SW 1271 (cell line): ENCODE measurements at regions not wholly inside any gene's neighbourhood (a gene's known extent, or its start where the extent isn't known, plus 50 kb on each side); places are given as distances from the start of the nearest gene placed in this dataset.

Source experiments
- DNase-seq, 2 experiments: peaks; one replicate each; lab custom pipeline; 2025; lab: John Stamatoyannopoulos, UW

DNA sequence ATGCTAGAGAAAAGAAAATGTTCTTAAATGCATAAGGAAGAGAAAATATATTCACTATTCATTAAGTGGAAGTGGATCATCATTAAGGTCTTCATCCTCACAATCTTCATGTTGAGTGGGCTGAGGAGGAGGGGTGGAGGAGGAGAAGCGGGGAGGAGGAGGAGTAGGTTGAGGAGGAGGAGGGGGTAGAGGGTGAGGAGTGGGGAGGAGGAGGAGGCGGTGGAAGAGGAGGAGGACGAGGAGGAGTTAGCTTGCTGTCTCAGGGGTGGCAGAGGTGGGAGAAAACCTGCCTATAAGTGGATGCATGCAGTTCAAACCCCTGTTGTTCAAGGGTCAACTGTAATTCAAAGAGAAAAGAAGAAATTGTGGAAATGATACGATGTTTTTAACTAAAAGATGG lies 71.6 kb downstream of the MYEOV start:
- no peak for DNase-seq

DNA sequence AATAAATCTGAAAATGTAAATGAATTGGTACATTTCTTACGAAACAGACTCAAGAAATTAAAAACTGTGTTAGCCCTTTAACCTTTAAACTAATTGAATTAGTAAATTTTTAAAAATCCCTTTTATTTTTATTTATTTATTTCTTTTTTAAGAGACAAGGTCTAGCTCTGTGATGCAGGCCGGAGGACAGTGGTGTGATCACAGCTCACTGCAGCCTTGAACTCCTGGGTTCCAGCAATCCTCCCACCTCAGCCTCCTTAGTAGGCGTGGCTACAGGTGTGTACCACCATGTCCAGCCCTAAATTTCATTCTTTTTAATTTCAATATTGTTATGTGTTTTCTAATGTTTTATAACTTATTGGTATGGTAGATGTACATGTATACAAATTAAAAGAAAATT lies 72.6 kb downstream of the MYEOV start:
- no peak for DNase-seq

DNA sequence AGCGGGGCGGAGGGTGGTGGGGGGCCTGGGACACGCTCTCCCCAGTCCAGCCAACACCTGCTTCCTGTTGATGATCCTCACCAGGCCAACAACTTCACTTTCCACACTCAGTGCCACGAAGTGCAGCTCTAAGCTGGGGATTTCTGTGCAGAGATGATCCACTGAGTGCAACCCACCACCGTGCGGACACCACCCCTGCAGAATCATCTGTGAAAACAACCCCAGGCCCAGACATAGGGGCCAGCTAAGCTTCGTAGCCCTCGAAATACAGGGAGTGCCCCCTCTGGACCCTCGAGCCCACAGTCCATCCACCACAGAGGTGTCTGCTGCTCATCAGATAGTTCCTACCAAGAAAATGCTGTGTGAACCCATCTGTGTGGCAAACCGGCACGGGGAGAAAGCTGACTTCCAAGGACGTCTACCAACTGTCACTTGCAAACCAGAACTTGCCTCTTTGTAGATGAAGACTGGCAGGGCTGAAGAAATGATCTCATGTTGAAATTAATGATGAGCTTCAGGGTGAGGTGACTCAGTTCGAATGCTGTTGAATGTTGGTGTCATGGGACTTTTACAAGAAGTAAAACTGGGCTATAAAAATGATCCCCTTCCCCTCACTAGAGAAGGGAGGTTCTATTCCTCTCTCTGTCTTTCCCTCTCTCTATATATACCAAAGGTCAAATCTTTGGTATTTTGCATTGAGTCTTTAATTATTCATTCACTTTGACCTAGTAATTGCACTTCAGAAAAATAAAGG lies 73.4 kb downstream of the MYEOV start:
- no peak for DNase-seq

DNA sequence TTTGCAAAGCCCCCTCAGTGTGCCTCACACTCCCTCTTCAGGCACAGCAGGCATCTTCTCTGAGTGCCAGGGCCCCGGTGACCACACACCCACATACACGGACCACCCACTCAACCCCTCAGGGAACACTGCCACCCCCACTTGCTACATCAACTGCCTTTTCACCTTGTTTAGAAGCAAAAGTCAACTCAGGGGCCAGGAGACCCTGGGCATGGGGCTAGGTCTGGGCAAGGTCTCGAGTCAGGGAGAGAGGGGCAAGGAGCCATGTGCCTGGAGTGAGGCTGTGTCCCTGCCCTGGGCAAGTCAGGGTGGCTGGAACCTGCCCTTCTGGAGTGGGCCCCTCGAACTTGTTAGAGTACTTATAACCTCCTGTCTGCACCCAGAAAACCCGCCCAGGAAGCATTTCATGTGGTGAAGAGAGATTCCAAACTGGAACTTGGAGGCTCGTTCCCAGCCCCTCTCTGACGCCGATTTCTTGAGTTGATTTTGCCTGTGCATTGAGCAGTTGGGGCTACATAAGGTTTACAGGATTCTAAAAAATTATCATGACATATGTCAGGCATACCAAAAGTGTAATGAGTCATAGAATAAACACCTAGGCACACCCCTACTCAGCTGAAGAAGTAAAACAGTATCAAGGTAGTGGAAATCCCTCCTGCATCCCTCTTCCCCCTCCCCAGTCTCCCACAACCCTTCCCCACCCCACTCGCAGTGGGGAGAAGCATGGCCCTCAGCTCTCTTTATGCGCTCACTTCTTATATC lies 74.3 kb downstream of the MYEOV start:
- DNase-seq, result no peak

DNA sequence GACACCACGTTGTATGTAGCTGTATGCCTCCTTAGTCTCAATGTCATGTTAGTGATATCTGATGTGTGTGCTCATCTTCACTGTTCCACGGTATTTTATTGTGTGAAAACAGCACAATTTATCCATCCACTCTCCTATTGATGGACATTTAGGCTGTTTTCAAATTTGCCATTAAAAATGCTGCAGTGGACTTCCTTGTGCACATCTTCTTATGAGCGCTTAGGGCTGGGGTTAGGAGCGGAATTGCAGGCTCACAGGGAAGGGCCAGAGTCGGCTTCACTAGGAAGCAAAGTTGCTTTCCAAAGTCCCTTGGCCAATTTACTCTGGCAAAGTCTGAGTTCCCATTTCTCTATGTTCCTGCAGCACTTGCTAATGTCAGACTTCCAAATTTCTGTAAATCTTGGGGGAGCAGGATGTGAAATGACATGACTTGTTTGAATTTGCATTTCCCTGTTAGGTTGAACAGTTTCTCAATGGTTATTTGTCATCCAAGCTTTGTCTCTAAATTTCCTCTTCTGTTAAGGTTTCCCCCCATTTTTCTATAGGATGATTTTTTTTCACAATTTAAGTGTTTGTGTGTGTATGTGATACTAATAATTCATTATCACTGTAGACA lies 75.4 kb downstream of the MYEOV start:
- no peak for DNase-seq

DNA sequence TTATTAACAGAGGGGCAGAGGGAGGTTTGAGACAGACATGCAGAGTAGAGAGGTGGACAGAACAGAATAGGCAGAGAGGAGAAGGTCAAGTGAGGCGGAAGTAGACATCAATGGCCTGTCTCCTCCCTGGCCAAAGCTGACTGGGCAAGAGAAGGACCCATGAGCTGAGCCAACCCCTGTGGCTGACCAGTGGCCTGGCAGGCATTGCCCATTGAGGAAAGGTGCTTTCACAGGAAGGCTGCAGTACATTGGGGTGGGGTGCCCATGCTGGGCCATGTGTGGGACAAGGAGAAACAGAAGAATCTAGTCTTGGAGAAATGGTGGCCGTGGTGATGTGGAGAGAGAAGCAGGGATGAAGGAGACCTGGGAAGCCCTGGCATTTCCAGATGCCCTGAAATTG lies 76.0 kb downstream of the MYEOV start:
- DNase-seq, result no peak

DNA sequence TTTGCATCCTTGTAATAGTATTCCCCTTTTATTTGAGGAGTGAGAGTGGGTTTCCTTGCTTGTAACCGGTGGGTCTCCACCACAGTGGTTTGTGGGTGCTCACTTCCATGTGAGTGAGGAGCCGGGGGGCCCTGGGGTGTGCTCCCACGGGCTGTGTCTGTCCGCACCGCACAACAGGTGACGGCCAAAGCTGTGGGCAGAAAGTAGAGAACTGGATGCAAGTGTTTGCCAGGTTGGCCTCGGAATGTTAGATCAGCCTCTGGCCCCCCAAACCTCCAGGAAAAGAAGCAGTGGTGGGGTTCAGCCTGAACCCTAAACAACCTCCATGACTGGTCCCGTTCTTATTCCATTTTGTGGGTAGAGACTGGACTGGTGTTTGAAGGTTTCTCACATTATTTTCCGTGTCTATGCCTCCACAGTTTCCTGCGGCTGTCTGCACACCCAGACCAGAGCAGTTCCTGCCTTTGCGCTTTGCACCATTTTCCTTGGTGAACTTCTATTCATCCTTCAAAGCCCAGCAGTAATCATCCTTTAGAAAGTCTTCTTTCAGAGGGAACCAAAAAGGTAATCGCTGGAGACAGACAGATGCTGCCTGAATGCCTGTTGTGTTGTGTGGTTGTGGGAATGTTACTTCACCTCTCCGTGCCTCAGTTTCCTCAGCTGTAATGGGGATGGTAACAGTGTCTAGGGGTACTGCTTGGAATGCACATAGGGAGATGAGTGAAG lies 77.2 kb downstream of the MYEOV start:
- DNase-seq, result no peak

DNA sequence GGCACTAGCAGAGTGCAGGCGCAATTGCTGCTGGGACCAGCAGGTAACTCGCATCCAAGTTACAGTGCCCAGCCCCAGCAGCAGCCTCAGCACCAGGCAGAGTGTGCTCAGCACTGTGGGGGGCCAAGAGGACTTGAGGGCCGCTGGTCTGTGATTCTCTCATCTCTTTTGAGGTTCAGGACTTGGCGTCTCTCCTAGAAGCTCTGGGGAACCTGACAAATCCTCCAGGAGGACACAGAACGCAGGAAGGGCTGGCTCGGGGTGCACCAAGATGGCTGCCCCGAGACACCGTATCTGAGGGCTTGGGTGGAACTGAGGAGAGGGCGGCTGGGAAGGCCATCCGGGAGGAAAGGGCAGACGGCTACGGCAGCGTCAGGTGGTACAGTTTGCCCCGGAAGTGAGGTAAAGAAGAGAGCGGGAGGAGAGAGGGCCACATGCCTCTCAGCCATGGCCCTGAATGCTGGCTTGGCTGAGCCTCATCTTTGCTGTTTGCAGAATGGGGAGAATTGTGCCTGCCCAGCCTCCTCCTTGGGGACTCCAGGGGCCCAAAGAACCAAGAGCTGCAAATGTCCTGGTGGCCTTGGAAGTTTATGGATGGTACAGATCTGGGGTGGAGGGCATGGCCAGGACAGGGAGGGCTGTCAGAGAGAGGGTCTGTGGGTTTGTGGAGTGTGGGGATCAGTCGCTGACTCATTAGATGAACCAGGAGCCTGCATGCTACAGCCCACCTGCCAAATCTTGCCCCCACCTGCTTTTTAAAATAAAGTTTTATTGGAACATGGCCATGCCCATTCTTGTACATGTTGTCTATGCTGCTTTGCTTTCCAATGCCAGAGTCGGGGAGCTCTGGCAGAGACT lies 78.0 kb downstream of the MYEOV start:
- no peak for DNase-seq

DNA sequence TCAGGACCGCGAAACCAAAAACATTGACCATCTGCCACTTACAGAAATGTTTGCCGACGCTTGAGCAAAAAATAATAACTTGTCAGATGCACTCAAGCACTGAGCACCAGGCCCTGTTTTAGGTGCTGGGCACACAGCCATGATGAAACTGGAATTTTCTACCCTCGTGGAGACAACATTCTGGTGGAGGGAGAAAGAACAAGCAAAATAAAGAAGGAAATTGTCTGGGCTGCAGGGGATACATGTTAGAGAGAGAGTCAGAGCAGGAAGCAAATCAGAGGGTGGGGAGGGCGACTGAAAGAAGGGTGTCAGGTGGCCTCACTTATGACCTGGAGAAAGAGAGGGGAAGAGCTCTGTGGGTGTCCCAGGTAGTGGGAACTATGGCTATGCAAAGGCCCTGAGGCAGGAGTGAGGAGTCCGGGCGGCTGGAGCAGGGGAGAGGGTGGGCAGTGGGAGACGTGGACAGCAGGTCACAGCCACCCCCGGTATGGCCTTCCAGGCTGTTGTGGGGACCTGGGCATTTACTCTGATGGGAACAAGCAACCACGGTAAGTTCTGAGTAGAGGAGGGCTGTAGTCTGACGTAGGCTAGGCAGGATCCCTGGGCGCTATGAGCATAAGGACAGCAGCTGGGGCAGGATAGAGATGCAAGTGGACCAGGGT lies 78.8 kb downstream of the MYEOV start:
- DNase-seq, result no peak

DNA sequence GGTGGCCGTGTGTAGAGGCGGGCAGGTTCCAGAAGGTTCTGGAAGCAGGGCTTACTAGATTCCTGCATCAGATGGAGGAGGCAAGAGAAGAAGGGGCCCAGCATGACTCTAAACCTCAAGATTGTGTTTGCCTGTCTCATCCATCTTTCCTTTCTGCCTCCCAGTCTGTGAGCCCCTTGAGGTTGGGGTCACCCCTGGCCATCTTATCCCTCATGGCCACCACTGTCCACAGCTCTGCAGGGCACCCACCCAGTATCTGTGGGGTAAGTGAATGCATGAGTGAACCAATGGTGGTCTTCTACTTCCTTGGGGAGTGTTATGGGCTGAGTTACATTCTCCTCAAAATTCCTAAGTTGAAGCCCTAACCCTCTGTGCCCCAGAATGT lies 79.3 kb downstream of the MYEOV start:
- no peak for DNase-seq

DNA sequence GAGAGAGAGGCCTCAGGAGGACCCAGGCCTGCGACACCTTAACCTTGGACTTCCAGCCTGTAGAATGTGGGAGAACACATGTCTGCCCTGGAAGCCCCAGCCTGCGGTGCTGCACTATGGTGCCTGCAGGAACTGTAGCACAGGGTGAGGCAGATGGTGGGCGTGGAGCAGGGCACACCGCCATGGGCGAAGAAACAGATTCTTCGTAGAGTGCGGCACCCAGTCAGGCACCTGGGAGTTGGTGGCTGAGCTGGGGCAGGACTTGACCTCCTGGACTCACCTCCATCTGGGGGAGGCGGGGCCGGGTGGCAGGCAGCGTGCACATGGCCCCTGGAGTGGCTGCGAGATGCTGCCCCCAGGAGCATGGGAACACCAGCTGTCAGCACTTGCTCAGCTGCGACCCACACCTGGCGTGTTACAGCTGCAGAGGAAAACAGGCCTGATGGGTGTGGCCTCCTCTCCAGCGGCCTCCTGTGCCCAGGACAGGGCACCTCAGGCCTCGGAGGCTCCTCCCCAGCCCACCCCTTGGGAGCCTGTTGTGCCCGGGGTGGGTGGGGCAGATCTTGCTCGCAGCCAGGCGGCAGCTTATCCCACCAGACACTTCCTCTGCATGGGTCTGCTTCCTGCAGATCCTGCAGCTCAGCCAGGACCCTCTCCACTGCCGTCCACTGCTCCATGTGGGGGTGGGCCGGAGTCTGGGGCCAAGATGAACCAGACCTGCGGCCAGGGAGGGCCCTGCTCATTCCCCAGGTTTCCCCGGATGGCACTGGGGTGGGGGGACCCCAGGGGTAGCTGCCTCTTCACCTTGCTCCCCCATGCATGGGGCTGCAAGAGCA lies 80.4 kb downstream of the MYEOV start:
- DNase-seq, result no peak

DNA sequence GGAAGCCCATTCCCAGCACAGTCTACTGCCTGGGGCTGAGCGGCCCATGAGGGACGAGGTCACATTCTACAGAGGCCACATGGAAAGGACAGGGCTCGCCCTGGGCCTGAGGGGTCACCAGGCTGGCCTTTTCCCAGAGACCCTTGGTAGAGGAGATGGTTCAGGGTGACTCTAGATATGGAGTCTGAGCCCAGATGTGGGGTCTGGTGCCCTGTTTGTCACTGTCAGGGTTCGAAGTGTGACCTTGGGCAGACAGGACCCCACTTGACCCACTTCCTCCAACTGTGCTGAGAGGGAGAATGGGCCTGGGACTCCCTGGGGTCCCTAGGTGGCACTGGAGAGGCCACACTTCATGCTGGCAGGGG lies 81.0 kb downstream of the MYEOV start:
- no peak for DNase-seq

DNA sequence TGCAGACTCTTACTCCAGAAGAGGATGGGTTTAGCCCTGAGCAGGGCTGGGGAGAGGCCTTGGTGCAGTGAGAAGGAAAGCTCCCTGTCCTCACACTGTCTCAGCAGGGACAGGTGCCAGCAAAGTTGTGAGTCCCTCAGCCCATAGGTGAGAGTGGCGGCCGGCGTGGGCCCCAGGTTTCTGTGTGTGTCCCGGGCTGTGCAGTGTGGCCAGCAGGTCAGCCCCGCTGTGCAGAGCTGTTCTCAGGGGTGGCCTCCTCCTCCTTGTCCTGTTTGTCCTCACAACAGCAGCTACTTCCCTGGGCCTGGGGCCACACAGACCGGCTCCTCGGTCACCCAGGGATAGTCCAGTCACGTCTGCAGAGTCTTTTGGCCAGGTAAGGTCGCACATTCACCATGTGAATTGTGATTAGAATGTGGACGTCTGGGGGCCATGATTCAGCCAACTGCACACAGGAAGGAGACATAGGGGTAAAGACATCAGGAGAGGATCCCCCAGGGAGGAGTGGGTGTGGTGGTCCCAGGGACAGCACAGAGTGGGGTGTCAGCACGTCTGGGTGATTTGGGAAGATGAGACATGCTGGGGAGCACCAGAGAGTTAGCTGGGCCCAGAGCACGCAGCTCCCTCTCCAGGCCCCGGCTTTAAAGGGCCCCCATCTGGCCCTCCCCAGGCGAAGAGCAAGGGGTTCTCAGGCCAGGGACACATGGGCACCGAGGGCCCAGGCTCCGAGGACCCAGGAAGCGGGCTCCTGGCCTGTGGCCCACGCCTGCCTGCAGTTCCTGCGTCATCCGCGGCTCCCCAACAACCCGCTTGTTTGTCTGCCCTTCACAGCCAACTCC lies 81.6 kb downstream of the MYEOV start:
- no peak for DNase-seq

DNA sequence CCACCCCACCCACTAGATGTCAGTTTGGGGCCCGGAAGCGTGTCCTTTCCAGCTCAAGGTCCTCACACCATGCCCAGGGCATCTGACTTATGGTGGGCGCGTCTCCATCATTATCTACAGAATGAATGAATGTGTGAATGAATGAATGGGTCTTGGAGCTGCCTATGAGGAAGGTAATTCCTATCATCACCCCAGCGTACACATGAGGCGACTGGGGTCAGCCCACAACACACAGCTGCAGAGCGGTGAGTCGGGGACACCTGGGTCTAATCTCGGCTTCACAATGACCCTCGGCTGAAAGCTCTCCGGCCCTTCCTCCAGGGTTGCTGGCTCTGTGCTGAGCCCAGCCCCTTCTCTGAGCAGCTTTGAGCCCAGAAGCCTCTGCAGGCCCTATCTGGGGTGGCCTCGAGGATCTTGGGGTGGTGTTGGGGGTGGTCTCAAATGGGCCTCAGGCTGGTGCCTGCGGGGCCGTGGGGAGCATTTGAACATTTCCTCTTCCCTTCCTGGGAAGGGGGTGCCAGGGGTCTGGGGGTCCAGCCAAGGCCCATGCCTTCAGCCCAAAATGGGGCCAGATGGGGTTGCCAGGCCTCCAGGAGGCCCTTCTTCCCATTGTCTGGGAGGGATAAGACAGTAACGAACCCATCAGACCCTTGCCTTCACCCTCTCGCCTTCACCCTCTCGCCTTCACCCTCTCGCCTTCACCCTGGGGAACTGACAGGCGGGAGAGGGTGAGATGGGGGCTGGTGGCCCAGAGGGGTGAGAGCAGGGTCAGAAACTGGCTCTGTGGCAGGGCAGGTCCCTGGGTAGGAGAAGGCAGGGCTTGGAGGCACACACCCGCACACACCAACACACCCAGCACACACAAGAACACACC lies 82.4 kb downstream of the MYEOV start:
- DNase-seq, result no peak

DNA sequence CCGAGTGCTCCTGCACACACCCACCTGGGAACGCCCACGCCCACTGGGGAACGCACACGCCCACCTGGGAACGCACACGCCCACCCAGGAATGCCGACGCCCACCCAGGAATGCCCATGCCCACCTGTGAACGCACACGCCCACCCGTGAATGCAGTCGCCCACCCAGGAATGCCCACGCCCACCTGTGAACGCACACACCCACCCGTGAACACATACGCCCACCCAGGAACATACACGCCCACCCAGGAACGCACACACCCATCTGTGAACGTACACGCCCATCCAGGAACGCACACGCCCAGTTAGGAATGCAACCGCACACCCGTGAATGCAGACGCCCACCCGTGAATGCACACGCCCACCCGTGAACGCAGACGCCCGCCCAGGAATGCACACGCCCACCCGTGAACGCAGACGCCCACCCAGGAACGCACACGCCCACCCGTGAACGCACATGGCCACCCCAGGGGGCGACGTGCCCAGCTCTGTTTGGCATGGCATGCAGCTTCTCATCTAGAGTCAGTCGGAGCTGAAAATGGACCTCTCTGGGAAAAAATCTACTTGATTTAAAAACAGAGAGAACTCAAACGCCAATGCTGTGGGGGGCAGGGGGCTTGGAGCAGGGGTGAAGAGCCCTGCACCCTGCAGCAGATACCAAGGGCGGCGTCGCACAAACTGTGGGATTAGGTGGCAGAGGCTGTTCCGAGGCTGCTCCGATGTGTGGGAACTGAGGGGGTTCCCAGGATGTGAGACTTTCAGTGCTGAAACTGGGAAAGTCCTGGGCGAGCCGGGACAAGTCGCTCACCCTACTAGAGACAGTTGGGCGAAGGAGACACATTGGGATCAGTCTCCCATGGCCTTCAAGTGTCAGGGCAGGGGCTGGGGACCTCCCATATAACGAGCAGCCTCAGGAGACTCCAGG lies 83.3 kb downstream of the MYEOV start:
- no peak for DNase-seq

DNA sequence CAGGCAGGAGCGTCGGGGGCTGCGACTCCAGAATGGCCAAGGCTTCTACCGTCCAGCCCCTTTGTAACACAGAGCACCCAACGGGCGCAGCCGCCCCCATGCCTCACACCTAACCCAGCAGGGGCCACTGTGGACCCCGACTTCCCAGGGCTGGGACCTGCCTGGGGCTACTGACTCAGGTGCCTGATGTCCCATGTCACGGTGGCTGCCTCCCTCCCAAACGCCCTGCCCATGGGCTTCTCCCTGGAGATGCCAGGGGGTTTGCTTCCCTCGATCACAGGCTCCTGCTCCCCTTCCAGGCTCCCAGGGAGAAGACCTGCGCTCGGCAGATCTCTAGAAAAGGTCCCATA lies 84.0 kb downstream of the MYEOV start:
- no peak for DNase-seq
